Dedifferentiated amniotic fluid mesenchymal stem cell (primary cell): ENCODE measurements at regions not wholly inside any gene's neighbourhood (a gene's known extent, or its start where the extent isn't known, plus 50 kb on each side); places are given as distances from the start of the nearest gene placed in this dataset.

Experiments
- DNase-seq: peaks from one replicate; pipeline ENCODE4 v3.0.0-alpha.2; 2016; ENCODE audit errors: extremely low spot score

GRCh38 chr2:200725596-200725995 lies 86.1 kb upstream of the BZW1 start:
- no peak for DNase-seq

DNA sequence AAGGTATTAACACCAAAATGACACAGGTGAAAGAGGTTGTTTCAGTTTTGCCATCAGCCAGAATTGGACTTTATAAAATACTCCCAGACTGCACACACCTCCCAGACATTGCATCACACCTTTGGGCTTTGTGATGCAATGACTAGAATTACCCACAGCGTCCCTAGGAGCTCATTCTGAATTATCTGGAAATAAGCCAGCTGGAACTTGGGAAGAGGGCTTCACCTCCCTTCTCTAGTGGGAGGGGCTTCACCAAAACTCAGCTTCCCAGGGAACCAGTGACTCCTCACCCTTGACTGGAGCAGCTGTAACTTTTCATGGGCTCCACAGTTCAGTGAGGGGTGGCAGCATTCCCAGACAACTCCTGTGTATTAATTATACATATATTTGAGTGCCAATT lies 83.1 kb upstream of the BZW1 start:
- DNase-seq = no peak

DNA sequence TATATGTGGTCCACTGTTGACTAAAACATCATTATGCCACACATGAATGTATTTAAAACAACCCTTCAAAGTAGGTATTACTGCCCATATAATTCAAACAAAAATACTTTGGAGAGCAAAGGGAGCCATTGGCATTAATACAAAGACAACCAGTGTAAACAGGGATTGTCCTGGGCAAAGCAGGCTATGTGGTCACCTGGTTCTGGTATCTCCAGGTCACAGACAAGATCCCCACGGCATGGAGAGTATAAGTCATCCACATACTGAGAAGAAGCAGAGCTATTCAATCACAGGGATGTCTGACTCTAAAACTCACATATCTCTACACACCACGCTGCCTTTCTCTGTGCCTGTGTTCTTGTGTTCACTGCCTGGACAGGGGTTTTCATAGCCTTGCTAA lies 81.4 kb upstream of the BZW1 start:
- DNase-seq = no peak

DNA sequence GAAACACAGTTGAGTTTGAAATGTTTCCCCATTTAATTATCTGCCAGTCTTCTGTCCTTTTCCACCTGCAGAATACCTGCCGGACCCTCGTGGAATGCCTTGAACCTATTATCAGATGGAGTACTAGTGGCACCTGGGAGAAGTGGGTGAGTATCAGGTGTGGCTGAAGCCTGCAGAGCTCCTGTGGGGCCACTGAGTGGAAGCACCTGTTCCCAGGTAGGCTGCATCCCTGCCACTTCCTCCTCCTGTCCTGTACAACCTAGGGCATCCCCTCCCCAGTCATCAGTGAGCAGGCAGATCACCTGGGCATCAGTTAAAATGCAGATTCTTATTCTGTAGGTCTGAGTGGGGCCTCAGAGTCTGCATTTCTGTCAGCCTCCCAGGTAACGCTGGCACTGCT lies 80.8 kb upstream of the BZW1 start:
- DNase-seq = no peak

- no peak for DNase-seq
These were observed 78.8 kb upstream of the BZW1 start for GRCh38 chr2:200732866-200733265.

- DNase-seq = no peak
These were observed 78.0 kb upstream of the BZW1 start for GRCh38 chr2:200733713-200734198.

GRCh38 chr2:200735061-200735460 lies 76.6 kb upstream of the BZW1 start:
- no peak for DNase-seq

GRCh38 chr2:200736646-200737274 lies 75.0 kb upstream of the BZW1 start:
- DNase-seq = no peak

GRCh38 chr2:200737585-200737984 lies 74.1 kb upstream of the BZW1 start:
- DNase-seq = no peak

DNA sequence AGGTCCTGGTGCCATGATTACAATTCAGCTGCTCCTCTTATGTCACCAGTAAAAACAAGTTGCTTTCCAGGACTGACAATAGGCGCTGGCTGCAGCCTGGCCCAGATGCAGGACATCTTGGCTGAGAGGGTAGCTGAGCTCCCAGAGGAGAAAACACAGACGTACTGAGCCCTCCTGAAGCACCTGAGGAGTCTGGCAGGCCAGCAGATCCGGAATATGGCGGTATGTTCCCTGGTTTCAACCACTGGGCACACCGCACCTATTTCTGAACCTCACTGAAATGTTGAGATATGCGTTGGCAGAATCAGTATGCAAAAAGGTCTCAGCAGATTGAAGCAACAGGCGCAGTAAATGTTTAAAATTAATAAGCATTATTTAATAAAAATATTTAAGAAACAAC lies 73.1 kb upstream of the BZW1 start:
- no peak for DNase-seq

DNA sequence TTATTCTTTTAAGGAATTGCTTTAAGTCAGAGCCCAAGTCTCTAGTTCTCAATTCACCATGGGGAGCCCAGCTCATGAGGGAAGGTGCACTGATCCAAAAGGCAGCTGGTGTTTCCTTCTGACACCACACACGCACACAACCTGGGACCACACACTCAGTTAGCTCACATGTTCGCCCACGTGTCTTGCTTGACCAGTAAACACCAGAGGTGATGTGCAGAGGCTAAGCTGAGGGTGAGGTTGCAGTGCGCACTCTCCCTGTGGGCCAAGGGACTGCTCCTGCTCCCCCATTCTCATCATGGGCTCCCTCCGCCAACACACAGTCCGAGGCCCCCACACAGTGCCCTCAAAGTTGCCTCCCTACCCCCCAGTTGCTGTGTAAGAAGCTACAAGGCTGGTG lies 70.8 kb upstream of the BZW1 start:
- no peak for DNase-seq

DNA sequence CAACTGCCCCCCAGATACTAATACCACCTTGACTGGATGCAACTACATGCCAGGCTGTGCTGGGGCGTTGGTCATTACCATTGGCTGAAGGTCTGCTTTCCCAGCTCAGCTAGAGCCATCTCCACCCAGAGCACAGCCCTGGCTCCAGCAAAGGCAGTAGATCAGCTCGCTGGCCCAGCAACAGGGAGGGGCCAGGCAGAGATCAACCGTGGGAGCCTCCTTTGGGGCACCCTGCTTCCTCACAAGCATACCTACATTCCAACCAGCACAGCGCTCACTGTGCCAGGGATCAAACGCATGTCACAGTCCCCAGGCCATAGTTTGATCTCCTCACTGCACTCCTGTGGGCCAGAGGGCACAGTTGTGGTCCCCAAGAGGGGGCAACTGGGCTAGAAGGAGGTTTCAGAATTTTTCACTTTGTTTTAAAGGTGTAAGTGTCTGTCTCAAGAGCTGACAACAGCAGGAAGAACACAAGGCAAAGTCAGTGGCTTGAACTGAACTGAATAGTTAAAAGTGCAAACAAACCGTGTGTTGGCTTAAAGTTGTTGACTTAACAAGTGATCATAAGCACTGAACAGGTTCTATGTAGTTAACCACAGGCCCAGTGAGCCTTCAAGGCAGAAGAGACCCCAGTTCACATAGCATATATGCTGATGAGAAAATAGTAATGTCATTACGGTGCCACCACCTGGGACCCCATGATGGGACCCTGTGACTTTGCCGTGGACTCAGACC lies 70.1 kb upstream of the BZW1 start:
- no peak for DNase-seq

GRCh38 chr2:200742426-200742825 lies 69.3 kb upstream of the BZW1 start:
- DNase-seq = peak; percentile 48

GRCh38 chr2:200743042-200743676 lies 68.6 kb upstream of the BZW1 start:
- no peak for DNase-seq

GRCh38 chr2:200744201-200744602 lies 67.5 kb upstream of the BZW1 start:
- DNase-seq = no peak

- DNase-seq = no peak
These were observed 65.4 kb upstream of the BZW1 start for GRCh38 chr2:200746301-200746700.

GRCh38 chr2:200747668-200748618 lies 63.8 kb upstream of the BZW1 start:
- peak; percentile 85 for DNase-seq

DNA sequence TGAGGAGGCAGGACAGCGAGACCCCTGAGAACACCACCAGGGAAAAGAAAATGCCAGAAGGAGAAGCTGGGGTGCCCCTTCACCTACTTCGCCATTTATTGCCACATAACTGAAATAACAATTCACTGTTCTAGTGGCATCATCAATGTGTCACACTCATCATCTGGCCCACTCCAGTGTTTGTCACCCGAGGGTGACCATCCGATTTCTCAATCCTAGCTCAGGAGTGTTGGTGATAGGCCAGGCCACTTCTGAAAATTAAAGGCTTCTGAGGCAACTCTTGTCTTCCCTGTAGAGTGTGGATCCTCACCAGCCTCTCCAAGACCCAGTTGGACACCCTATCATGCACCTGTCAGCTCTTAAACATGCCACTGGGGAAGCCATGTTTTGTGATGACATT lies 62.9 kb upstream of the BZW1 start:
- no peak for DNase-seq

- DNase-seq = no peak
These were observed 61.9 kb upstream of the BZW1 start for GRCh38 chr2:200749631-200750322.

GRCh38 chr2:200750323-200750910 lies 61.3 kb upstream of the BZW1 start:
- DNase-seq = no peak

GRCh38 chr2:200751786-200752185 lies 59.9 kb upstream of the BZW1 start:
- DNase-seq = no peak
